ENCODE measurements at regions not wholly inside any gene's neighbourhood (a gene's known extent, or its start where the extent isn't known, plus 50 kb on each side); places are given as distances from the start of the nearest gene placed in this dataset.

DNA sequence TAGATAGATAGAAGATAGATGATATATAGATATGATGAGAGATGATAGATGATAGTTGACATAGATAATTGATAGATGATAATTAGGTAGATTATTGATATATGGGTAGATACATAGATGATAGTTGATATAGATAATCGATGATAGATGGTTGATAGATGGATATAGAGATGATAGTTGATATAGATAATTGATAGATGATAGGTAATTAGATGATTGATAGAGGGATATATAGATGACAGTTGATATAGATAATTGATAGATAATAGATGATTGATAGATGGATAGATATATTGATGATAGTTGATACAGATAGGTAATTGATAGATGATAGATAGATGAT, 72.3 kb downstream of the PRR15 start:
- Histone ChIP-seq H4K20me1 (ENCODE audit: insufficient read depth, low read length) (no peaks in the 10 kb centered on the region), H2BK5ac (ENCODE audit: low read depth, low read length, poor library complexity, severe bottlenecking) (no peak overlapping the region), H3K4me3 (ENCODE audit: insufficient read depth, low read depth, low read length) (no peak overlapping the region), H3K4me2 (ENCODE audit: low read depth, low read length) (no peak overlapping the region), H3K27ac (ENCODE audit: insufficient read depth, low read length) (no peak overlapping the region), H2AK9ac (replicated peaks; ENCODE audit: low read depth, low read length, poor library complexity) (no peak overlapping the region), H3K9ac (ENCODE audit: low read depth, low read length) (no peak overlapping the region), H3K14ac (replicated peaks; ENCODE audit: low read depth, low read length) (no peak overlapping the region), H2BK20ac (ENCODE audit: low read depth, low read length) (no peak overlapping the region), H3K9me1 (ENCODE audit: insufficient read depth, low read length) (no peaks in the 10 kb centered on the region), H3K4me1 (ENCODE audit: control insufficient read depth, insufficient read depth, low read length) (no peaks in the 10 kb centered on the region), H3K18ac (ENCODE audit: low read depth, low read length) (no peak overlapping the region), H2AK5ac (ENCODE audit: low read depth, low read length) (no peak overlapping the region), H4K5ac (ENCODE audit: low read depth, low read length) (no peak overlapping the region), H4K8ac (ENCODE audit: low read depth in 2 of 2, low read length in 2 of 2) (no peak overlapping the region), H2BK120ac (ENCODE audit: low read depth, low read length) (no peak overlapping the region), H2AFZ (replicated peaks; ENCODE audit: low read length, poor library complexity) (no peak overlapping the region), H3K36me3 (ENCODE audit: control insufficient read depth, insufficient read depth, low read length) (no peaks in the 10 kb centered on the region), H3K79me1 (ENCODE audit: low read depth in 1 of 2, low read length in 2 of 2) (no peaks in the 10 kb centered on the region), H3K9me3 (ENCODE audit: control insufficient read depth, insufficient read depth, low read length) (no peaks in the 10 kb centered on the region), H3K4ac (ENCODE audit: low read depth, low read length) (no peak overlapping the region), H2BK15ac (ENCODE audit: low read depth, low read length) (no peak overlapping the region), H3K23ac (ENCODE audit: low read depth, low read length) (no peak overlapping the region), H3K56ac (ENCODE audit: extremely low read depth, insufficient read depth, low read length) (no peak overlapping the region), H3K27me3 (ENCODE audit: control insufficient read depth, insufficient read depth, low read length) (no peaks in the 10 kb centered on the region), H4K91ac (ENCODE audit: insufficient read depth, low read depth, low read length) (no peak overlapping the region)
- ATAC-seq (ENCODE audit: low read depth) = no peak
- ChIA-PET CTCF (no interaction called here), POLR2A (ENCODE audit: unreplicated experiment) (no interaction called here)
- BruUV-seq (replicated peaks) = no TSS peak
- DNase-seq = no peak
- in situ Hi-C loops (cut with MboI; ENCODE audit: low sequenced_read_pairs) = no loop called here
- no peak for TF ChIP-seq RAD21 (IDR thresholded peaks at IDR 0.05; ENCODE audit: low read length)
- no peak for TF ChIP-seq POLR2A (IDR thresholded peaks at IDR 0.05; ENCODE audit: low read depth, low read length)
- TF ChIP-seq MAFK (IDR thresholded peaks at IDR 0.05; ENCODE audit: low read depth, low read length) = no peak
- TF ChIP-seq FOS (IDR thresholded peaks at IDR 0.05; ENCODE audit: low read depth, low read length) = no peak
- TF ChIP-seq, protein P1, sequence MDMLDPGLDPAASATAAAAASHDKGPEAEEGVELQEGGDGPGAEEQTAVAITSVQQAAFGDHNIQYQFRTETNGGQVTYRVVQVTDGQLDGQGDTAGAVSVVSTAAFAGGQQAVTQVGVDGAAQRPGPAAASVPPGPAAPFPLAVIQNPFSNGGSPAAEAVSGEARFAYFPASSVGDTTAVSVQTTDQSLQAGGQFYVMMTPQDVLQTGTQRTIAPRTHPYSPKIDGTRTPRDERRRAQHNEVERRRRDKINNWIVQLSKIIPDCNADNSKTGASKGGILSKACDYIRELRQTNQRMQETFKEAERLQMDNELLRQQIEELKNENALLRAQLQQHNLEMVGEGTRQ (IDR thresholded peaks at IDR 0.05; ENCODE audit: low read depth, low read length) = no peak
- no peak for TF ChIP-seq RCOR1 (IDR thresholded peaks at IDR 0.05; ENCODE audit: insufficient replicate concordance, low read length)
- TF ChIP-seq SMC3 (IDR thresholded peaks at IDR 0.05; ENCODE audit: low read depth, low read length) = no peak
- TF ChIP-seq BHLHE40 (IDR thresholded peaks at IDR 0.05; ENCODE audit: low read depth, low read length) = no peak
- TF ChIP-seq CEBPB (IDR thresholded peaks at IDR 0.05; ENCODE audit: low read depth, low read length) = no peak
- TF ChIP-seq MXI1 (IDR thresholded peaks at IDR 0.05; ENCODE audit: borderline replicate concordance, low read depth, low read length) = no peak
- no peak for TF ChIP-seq RFX5 (IDR thresholded peaks at IDR 0.05; ENCODE audit: low read depth, low read length)
- no peak for TF ChIP-seq CHD1 (IDR thresholded peaks at IDR 0.05; ENCODE audit: low read depth, low read length)
- no peak for TF ChIP-seq MAZ (IDR thresholded peaks at IDR 0.05; ENCODE audit: borderline replicate concordance, low read depth, low read length)
- no peak for TF ChIP-seq NFE2L2 (IDR thresholded peaks at IDR 0.05; ENCODE audit: low read depth, low read length)
- TF ChIP-seq, protein P2, sequence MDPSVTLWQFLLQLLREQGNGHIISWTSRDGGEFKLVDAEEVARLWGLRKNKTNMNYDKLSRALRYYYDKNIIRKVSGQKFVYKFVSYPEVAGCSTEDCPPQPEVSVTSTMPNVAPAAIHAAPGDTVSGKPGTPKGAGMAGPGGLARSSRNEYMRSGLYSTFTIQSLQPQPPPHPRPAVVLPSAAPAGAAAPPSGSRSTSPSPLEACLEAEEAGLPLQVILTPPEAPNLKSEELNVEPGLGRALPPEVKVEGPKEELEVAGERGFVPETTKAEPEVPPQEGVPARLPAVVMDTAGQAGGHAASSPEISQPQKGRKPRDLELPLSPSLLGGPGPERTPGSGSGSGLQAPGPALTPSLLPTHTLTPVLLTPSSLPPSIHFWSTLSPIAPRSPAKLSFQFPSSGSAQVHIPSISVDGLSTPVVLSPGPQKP (IDR thresholded peaks at IDR 0.05; ENCODE audit: borderline replicate concordance, low read depth, low read length) = no peak
- TF ChIP-seq, protein P3, sequence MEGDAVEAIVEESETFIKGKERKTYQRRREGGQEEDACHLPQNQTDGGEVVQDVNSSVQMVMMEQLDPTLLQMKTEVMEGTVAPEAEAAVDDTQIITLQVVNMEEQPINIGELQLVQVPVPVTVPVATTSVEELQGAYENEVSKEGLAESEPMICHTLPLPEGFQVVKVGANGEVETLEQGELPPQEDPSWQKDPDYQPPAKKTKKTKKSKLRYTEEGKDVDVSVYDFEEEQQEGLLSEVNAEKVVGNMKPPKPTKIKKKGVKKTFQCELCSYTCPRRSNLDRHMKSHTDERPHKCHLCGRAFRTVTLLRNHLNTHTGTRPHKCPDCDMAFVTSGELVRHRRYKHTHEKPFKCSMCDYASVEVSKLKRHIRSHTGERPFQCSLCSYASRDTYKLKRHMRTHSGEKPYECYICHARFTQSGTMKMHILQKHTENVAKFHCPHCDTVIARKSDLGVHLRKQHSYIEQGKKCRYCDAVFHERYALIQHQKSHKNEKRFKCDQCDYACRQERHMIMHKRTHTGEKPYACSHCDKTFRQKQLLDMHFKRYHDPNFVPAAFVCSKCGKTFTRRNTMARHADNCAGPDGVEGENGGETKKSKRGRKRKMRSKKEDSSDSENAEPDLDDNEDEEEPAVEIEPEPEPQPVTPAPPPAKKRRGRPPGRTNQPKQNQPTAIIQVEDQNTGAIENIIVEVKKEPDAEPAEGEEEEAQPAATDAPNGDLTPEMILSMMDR (conservative IDR thresholded peaks at IDR 0.05; ENCODE audit: low read depth, low read length) = no peak
- 83 to 100% methylated on average over 1 of the region's 1 CpG for WGBS, 2 experiments (ENCODE audit: extremely low coverage in 2 of 2, insufficient read length in 1 of 2)
- dilution Hi-C loops (cut with HindIII; ENCODE audit: low sequenced_read_pairs, unreplicated experiment) = no loop called here
- intact Hi-C loops (cut with micrococcal nuclease) = loop anchor here (5.0 kb wide), 2 partner anchors 286 to 426 kb away; no protein-coding TSS in a partner anchor
